HEK293 (cell line): ENCODE measurements at regions not wholly inside any gene's neighbourhood (a gene's known extent, or its start where the extent isn't known, plus 50 kb on each side); places are given as distances from the start of the nearest gene placed in this dataset.

Source experiments
- CTCF ChIA-PET: fragments of 350-600 bp; formaldehyde crosslinking; extraction: SDS; loops from one replicate; lab custom pipeline; 2021; ENCODE audit warnings: antibody characterized with exemption; lab: Yijun Ruan, JAX
- POLR2A ChIA-PET: fragments of 300-600 bp; formaldehyde crosslinking; extraction: SDS; loops from one replicate; lab custom pipeline; 2020; ENCODE audit warnings: antibody characterized with exemption, inconsistent platforms; lab: Yijun Ruan, JAX
- H3K27ac ChIP-seq: fragments of 200-500 bp; sonication (Bioruptor generic); 2 replicates; pipeline ENCODE4 v1.5.1; 2014; ENCODE audit warnings: low read depth, low read length, control low read depth, inconsistent platforms; ENCODE audit errors: extremely low read depth
- H3K36me3 ChIP-seq, 2 experiments: fragments of 200-500 bp in 1 of 2; sonication (Bioruptor generic) in 1 of 2; 1 replicate in 1 of 2; 2 replicates in 1 of 2; pipeline ENCODE4 v1.5.1; 2014 to 2017; ENCODE audit warnings: inconsistent platforms in 2 of 2, low read length in 2 of 2; ENCODE audit not compliant: control insufficient read depth in 2 of 2, insufficient read depth in 1 of 2
- H3K4me1 ChIP-seq: fragments of 200-500 bp; sonication (Bioruptor generic); 2 replicates; pipeline ENCODE4 v1.5.1; 2014; ENCODE audit warnings: mild to moderate bottlenecking, low read length, inconsistent platforms; ENCODE audit not compliant: control insufficient read depth, insufficient read depth
- H3K4me3 ChIP-seq: 2 replicates; pipeline ENCODE4 v1.5.1; 2011; ENCODE audit warnings: low read depth, mild to moderate bottlenecking, control low read depth, low read length, moderate library complexity
- H3K9me3 ChIP-seq: fragments of 200-500 bp; sonication (Bioruptor generic); 2 replicates; pipeline ENCODE4 v1.5.1; 2014; ENCODE audit warnings: low read depth, low read length, inconsistent platforms; ENCODE audit not compliant: control insufficient read depth, insufficient read depth
- ATF2 ChIP-seq: fragments of 450-650 bp; formaldehyde crosslinking; IDR thresholded peaks from 2 replicates; pipeline ENCODE4 v1.5.1; 2016; ENCODE audit warnings: missing biosample characterization, missing genetic modification characterization, low read depth
- HOXD13 ChIP-seq: sonication (generic); formaldehyde crosslinking; IDR thresholded peaks from 2 replicates; pipeline ENCODE4 v1.8.0; 2022; ENCODE audit warnings: missing genetic modification reagents, borderline replicate concordance
- INSM2 ChIP-seq: fragments of 450-650 bp; formaldehyde crosslinking; IDR thresholded peaks from 2 replicates; pipeline ENCODE4 v1.5.1; 2016; ENCODE audit warnings: missing biosample characterization, missing genetic modification characterization
- OSR2 ChIP-seq: fragments of 450-650 bp; formaldehyde crosslinking; IDR thresholded peaks from 2 replicates; pipeline ENCODE4 v1.5.1; 2016; ENCODE audit warnings: missing biosample characterization, missing genetic modification characterization
- PRDM2 ChIP-seq: fragments of 450-650 bp; formaldehyde crosslinking; IDR thresholded peaks from 2 replicates; pipeline ENCODE4 v1.5.1; 2016; ENCODE audit warnings: missing biosample characterization, missing genetic modification characterization, borderline replicate concordance
- ZBTB7A ChIP-seq: fragments of 450-650 bp; formaldehyde crosslinking; IDR thresholded peaks from 2 replicates; pipeline ENCODE4 v1.5.1; 2016; ENCODE audit warnings: low read depth, missing biosample characterization, missing genetic modification characterization
- ZNF132 ChIP-seq: fragments of 450-650 bp; formaldehyde crosslinking; IDR thresholded peaks from 2 replicates; pipeline ENCODE4 v1.5.1; 2017; ENCODE audit warnings: missing biosample characterization, missing genetic modification characterization, borderline replicate concordance
- ZNF148 ChIP-seq: fragments of 450-650 bp; formaldehyde crosslinking; IDR thresholded peaks from 2 replicates; pipeline ENCODE4 v1.5.0; 2017; ENCODE audit warnings: missing biosample characterization, missing genetic modification characterization, borderline replicate concordance
- ZNF2 ChIP-seq: fragments of 450-650 bp; formaldehyde crosslinking; IDR thresholded peaks from 2 replicates; pipeline ENCODE4 v1.5.1; 2016; ENCODE audit warnings: missing biosample characterization, missing genetic modification characterization
- ZNF248 ChIP-seq: fragments of 450-650 bp; formaldehyde crosslinking; IDR thresholded peaks from 2 replicates; pipeline ENCODE4 v1.5.1; 2017; ENCODE audit warnings: missing biosample characterization, missing genetic modification characterization
- ZNF274 ChIP-seq, 2 experiments: fragments of 200-500 bp in 1 of 2; fragments of 450-650 bp in 1 of 2; sonication (Bioruptor generic) in 1 of 2; formaldehyde crosslinking in 1 of 2; IDR thresholded peaks; 2 replicates each; pipeline versions ENCODE4 v1.5.1 to v1.6.1; 2014 to 2016; ENCODE audit warnings: borderline replicate concordance in 1 of 2, inconsistent platforms in 1 of 2, low read length in 1 of 2, missing biosample characterization in 1 of 2, missing genetic modification characterization in 1 of 2
- ZNF324 ChIP-seq: fragments of 450-650 bp; formaldehyde crosslinking; IDR thresholded peaks from 2 replicates; pipeline ENCODE4 v1.5.1; 2016; ENCODE audit warnings: missing biosample characterization, missing genetic modification characterization
- ZNF426 ChIP-seq: fragments of 450-650 bp; formaldehyde crosslinking; IDR thresholded peaks from 2 replicates; pipeline ENCODE4 v1.5.1; 2017; ENCODE audit warnings: missing biosample characterization, missing genetic modification characterization, mild to moderate bottlenecking, inconsistent platforms, moderate library complexity
- ZNF510 ChIP-seq: fragments of 450-650 bp; formaldehyde crosslinking; IDR thresholded peaks from 2 replicates; pipeline ENCODE4 v1.5.1; 2018; ENCODE audit warnings: mild to moderate bottlenecking, missing genetic modification characterization, missing biosample characterization; ENCODE audit not compliant: insufficient replicate concordance
- ZNF529 ChIP-seq: fragments of 450-650 bp; formaldehyde crosslinking; IDR thresholded peaks from 2 replicates; pipeline ENCODE4 v1.5.1; 2017; ENCODE audit warnings: missing genetic modification characterization, missing biosample characterization; ENCODE audit not compliant: insufficient replicate concordance
- ZNF549 ChIP-seq: fragments of 450-650 bp; IDR thresholded peaks from 2 replicates; pipeline ENCODE4 v1.5.1; 2018; ENCODE audit warnings: missing biosample characterization, missing genetic modification characterization, mild to moderate bottlenecking, inconsistent platforms, moderate library complexity
- ZNF555 ChIP-seq: fragments of 450-650 bp; formaldehyde crosslinking; conservative IDR thresholded peaks from 2 replicates; pipeline ENCODE4 v1.5.1; 2017; ENCODE audit warnings: missing biosample characterization, mild to moderate bottlenecking, missing genetic modification characterization, inconsistent platforms
- ZNF677 ChIP-seq: fragments of 450-650 bp; IDR thresholded peaks from 2 replicates; pipeline ENCODE4 v1.5.0; 2018; ENCODE audit warnings: missing biosample characterization, mild to moderate bottlenecking, missing genetic modification characterization, moderate library complexity
- ZNF76 ChIP-seq: fragments of 450-650 bp; formaldehyde crosslinking; IDR thresholded peaks from 2 replicates; pipeline ENCODE4; 2016; ENCODE audit warnings: low read depth, missing biosample characterization, missing genetic modification characterization, borderline replicate concordance
- ZNF843 ChIP-seq: fragments of 450-650 bp; formaldehyde crosslinking; IDR thresholded peaks from 2 replicates; pipeline ENCODE4 v1.5.1; 2016; ENCODE audit warnings: missing biosample characterization, missing genetic modification characterization
- ZSCAN16 ChIP-seq: fragments of 450-650 bp; formaldehyde crosslinking; IDR thresholded peaks from 2 replicates; pipeline ENCODE4 v1.5.1; 2016; ENCODE audit warnings: missing biosample characterization, missing genetic modification characterization

DNA sequence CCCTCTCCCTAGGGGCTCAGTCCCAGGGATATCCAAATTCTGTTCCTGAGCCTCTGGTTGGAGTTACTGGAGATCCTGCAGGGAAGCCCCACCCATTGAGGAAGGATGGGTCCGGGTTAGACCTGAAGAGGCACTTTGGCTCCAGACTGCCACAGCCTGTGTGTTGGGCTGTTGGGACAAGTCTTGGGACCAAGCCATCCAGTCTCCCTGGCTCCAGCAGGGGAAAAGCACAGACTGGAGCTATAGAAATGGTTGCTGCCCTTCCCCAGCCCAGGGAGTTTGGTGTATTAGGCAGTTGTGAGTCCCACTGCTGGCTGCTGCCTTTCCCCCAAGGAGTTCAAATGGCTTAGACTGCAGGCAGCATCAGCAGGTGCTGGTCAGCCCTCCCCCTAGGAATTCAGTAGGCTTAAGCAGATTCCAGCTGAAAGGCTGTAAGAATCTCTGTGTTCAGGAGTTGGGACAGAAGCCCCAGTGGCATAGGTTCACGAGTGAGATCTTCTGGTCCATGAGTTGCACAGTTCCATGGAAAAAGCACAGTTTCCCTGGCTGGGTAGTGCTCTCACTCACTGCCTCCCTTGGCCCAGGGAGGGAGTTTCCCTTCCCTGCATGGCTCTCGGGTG is 344.0 kb upstream of the EPHA5 start (continued):
- no peak for TF ChIP-seq ZNF76 (tag by site-specific recombination)
- no peak for TF ChIP-seq ZNF274 (IDR thresholded peaks at IDR 0.05; ENCODE audit: low read length)
- TF ChIP-seq ZNF274 (tag by site-specific recombination; IDR thresholded peaks at IDR 0.05; ENCODE audit: borderline replicate concordance) = no peak
- TF ChIP-seq ZNF549 (tag by site-specific recombination) = no peak
- no peak for TF ChIP-seq INSM2 (tag by site-specific recombination)
- no peak for TF ChIP-seq ZSCAN16 (tag by site-specific recombination)
- TF ChIP-seq, all 188 proteins: peak for 0

DNA sequence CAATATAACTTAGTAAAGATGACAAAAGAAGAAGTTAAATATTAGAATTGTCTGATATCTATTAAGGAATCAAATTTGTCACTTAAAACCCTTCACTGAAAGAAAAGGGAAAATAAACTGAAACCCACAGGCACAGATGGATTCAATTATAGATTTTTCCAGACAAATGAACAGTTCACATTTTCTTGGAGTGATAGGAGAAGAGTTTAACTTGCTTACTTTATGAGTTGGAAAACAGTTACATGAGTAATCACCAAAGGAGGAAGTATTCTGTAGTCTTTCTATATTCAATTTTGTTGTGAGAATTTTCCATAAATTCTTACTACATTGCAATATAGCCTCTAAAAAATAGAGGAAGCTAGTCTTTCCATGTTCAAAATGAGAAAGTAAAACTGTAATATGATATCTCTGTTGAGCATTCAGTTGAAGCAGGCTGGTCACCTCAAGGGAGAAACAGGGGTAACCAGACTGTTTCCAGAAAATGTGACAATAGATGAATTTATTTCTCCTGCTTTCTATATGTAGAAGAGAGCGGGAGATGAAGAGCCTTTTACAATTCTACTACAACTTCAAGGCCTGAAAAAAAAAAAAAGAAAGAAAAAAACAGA is 330.3 kb upstream of the EPHA5 start:
- no peak overlapping the region for H3K27ac ChIP-seq
- peaks cover 0 to 7% of the 10 kb centered on the region in 2 experiments; a peak in 1 of 3 replicates for H3K36me3 ChIP-seq
- ChIA-PET CTCF (no interaction called here), POLR2A (no interaction called here)
- no peak overlapping the region for H3K4me3 ChIP-seq
- no peaks in the 10 kb centered on the region for H3K9me3 ChIP-seq
- TF ChIP-seq ZNF324 (tag by site-specific recombination) (no peak), HOXD13 (CRISPR knock-in tag) (no peak), ZNF426 (tag by site-specific recombination) (no peak), ZBTB7A (tag by site-specific recombination) (no peak), ZNF843 (tag by site-specific recombination) (no peak), ZNF529 (tag by site-specific recombination) (no peak), PRDM2 (tag by site-specific recombination) (no peak), ZNF132 (no peak), ZNF555 (no peak)
- H3K4me1 ChIP-seq = no peaks in the 10 kb centered on the region

GRCh38 chr4:65999518-65999871 is 329.2 kb upstream of the EPHA5 start:
- Histone ChIP-seq H3K4me1 (no peaks in the 10 kb centered on the region), H3K4me3 (no peak overlapping the region), H3K36me3 (peaks cover 0 to 7% of the 10 kb centered on the region in 2 experiments; a peak in 1 of 3 replicates), H3K9me3 (no peaks in the 10 kb centered on the region), H3K27ac (peak overlapping the region; percentile 62; the same call in 1 of the 2 replicates)
- CTCF ChIA-PET = no interaction called here
- POLR2A ChIA-PET = no interaction called here
- no peak for TF ChIP-seq OSR2 (tag by site-specific recombination)
- TF ChIP-seq ZNF148 (tag by site-specific recombination) = no peak
- TF ChIP-seq ZNF2 = no peak
- no peak for TF ChIP-seq ATF2 (tag by site-specific recombination)
- no peak for TF ChIP-seq ZNF248 (tag by site-specific recombination)
- TF ChIP-seq ZNF510 = no peak
- no peak for TF ChIP-seq ZNF677
